OCI-LY1 (cell line): ENCODE measurements at regions not wholly inside any gene's neighbourhood (a gene's known extent, or its start where the extent isn't known, plus 50 kb on each side); places are given as distances from the start of the nearest gene placed in this dataset.

Experiments used
- H2AFZ ChIP-seq: fragments of 200-600 bp; sonication (generic), shearing (Covaris generic); 2 replicates; pipeline ENCODE4 v1.6.0; 2014; ENCODE audit warnings: antibody characterized with exemption, mild to moderate bottlenecking, low read length
- H3F3A ChIP-seq: fragments of 200-600 bp; sonication (generic), shearing (Covaris generic); 2 replicates; pipeline ENCODE4 v1.6.0; 2014; ENCODE audit warnings: mild to moderate bottlenecking, antibody characterized with exemption, low read length, moderate library complexity; ENCODE audit not compliant: insufficient read depth
- H3K27ac ChIP-seq: fragments of 200-600 bp; sonication (generic); 2 replicates; pipeline ENCODE4 v1.5.1; 2014; ENCODE audit warnings: low read length, mixed run types, mild to moderate bottlenecking, low read depth; ENCODE audit not compliant: poor library complexity, severe bottlenecking
- H3K27me3 ChIP-seq: fragments of 200-600 bp; sonication (generic); 2 replicates; pipeline ENCODE4 v1.6.0; 2014; ENCODE audit warnings: antibody characterized with exemption, mild to moderate bottlenecking, low read length, moderate library complexity; ENCODE audit not compliant: insufficient read depth
- H3K36me3 ChIP-seq: fragments of 200-600 bp; sonication (generic); 2 replicates; pipeline ENCODE4 v1.6.1; 2014; ENCODE audit warnings: mild to moderate bottlenecking, antibody characterized with exemption, low read length, moderate library complexity, mixed read lengths; ENCODE audit not compliant: insufficient read depth
- H3K4me1 ChIP-seq: fragments of 200-600 bp; sonication (generic); 2 replicates; pipeline ENCODE4 v1.5.1; 2014; ENCODE audit warnings: mild to moderate bottlenecking, low read length, moderate library complexity; ENCODE audit not compliant: insufficient read depth, severe bottlenecking
- H3K4me2 ChIP-seq: fragments of 200-600 bp; sonication (generic), shearing (Covaris generic); 2 replicates; pipeline ENCODE4 v1.6.1; 2014; ENCODE audit warnings: low read length
- H3K4me3 ChIP-seq: fragments of 200-600 bp; sonication (generic); 2 replicates; pipeline ENCODE4 v1.5.1; 2014; ENCODE audit warnings: low read length, low read depth, mild to moderate bottlenecking, mixed read lengths; ENCODE audit not compliant: poor library complexity, severe bottlenecking
- H3K79me2 ChIP-seq: fragments of 200-600 bp; shearing (Covaris generic); 2 replicates; pipeline ENCODE4 v1.6.1; 2016; ENCODE audit warnings: mixed run types, low read length, mixed read lengths; ENCODE audit not compliant: insufficient read depth
- H3K9ac ChIP-seq: fragments of 200-600 bp; sonication (generic), shearing (Covaris generic); 2 replicates; pipeline ENCODE4 v1.6.1; 2014; ENCODE audit warnings: mild to moderate bottlenecking, low read length, mixed read lengths
- H3K9me2 ChIP-seq: fragments of 200-600 bp; sonication (generic), shearing (Covaris generic); 2 replicates; pipeline ENCODE4 v1.6.1; 2014; ENCODE audit warnings: low read depth, mild to moderate bottlenecking, low read length, mixed read lengths
- H3K9me3 ChIP-seq: fragments of 200-600 bp; shearing (Covaris generic); 2 replicates; pipeline ENCODE4 v1.6.1; 2014; ENCODE audit warnings: low read length, mixed read lengths
- H4K20me1 ChIP-seq: fragments of 200-600 bp; sonication (generic), shearing (Covaris generic); 2 replicates; pipeline ENCODE4 v1.6.0; 2016; ENCODE audit warnings: mild to moderate bottlenecking, low read length; ENCODE audit not compliant: insufficient read depth
- EZH2 ChIP-seq: fragments of 200-600 bp; sonication (generic), shearing (Covaris generic); IDR thresholded peaks from 2 replicates; pipeline ENCODE4 v1.8.0; 2017; ENCODE audit warnings: borderline replicate concordance, mixed run types, mild to moderate bottlenecking, antibody characterized with exemption, low read length, moderate library complexity, mixed read lengths
- TF ChIP-seq, protein P1 (sequence below): fragments of 200-600 bp; sonication (generic), shearing (Covaris generic); IDR thresholded peaks from 2 replicates; pipeline ENCODE4 v1.5.1; 2017; ENCODE audit warnings: mild to moderate bottlenecking, antibody characterized with exemption, low read length, moderate library complexity, mixed read lengths

DNA sequence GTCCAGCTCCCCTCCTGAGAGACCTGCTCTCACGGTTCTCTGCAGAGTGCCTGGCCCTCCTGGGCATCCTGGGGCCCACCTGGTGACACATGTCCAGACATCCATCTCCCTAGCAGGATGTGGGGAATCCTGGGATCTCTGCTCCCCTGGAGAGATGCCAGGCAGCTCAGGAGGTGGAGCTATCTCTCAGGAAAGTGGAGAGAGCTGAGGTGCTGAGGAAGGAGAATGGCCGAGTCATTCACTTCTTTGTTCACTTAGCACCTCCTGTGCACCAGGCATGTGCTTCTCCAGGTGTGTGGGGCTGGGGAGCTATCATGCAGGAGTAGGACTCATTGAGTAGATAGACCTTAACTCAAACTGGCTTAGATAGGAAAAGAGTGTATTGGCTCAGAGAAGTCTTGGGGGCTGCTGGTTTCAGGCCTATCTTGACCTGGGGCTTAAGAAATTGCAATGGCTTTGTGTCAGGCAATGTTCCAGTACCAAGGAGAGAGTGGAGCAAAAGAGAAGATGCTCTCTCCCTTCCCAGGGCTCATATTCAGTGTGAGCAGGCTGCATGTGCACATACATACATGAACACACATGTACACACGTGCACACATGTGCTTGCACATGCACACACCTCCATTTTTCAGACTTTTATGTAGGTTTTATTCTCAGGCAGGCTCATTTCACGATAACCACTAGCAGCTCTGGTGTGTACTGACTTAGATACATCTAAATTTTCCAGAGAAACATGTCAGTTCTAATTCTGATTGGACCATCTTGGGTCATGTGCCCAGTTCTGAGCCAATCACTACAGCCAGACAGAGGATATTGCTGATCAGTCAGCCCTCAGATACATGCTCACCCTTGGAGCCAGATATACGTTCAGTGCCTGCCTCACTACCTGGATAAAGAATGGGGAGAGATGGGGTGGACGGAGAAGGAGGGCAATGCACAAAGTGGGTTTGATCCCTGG is 437.6 kb downstream of the PTPRU start:
- Histone ChIP-seq H3K27me3 (no peaks in the 10 kb centered on the region), H3K27ac (no peak overlapping the region), H3K79me2 (no peaks in the 10 kb centered on the region), H3K9ac (no peak overlapping the region), H3K9me3 (no peaks in the 10 kb centered on the region), H3K4me2 (no peak overlapping the region), H4K20me1 (no peaks in the 10 kb centered on the region), H3F3A (no peaks in the 10 kb centered on the region), H3K4me1 (no peaks in the 10 kb centered on the region), H3K36me3 (no peaks in the 10 kb centered on the region), H3K4me3 (no peak overlapping the region), H3K9me2 (no peaks in the 10 kb centered on the region), H2AFZ (no peak overlapping the region)
- TF ChIP-seq, protein P1, sequence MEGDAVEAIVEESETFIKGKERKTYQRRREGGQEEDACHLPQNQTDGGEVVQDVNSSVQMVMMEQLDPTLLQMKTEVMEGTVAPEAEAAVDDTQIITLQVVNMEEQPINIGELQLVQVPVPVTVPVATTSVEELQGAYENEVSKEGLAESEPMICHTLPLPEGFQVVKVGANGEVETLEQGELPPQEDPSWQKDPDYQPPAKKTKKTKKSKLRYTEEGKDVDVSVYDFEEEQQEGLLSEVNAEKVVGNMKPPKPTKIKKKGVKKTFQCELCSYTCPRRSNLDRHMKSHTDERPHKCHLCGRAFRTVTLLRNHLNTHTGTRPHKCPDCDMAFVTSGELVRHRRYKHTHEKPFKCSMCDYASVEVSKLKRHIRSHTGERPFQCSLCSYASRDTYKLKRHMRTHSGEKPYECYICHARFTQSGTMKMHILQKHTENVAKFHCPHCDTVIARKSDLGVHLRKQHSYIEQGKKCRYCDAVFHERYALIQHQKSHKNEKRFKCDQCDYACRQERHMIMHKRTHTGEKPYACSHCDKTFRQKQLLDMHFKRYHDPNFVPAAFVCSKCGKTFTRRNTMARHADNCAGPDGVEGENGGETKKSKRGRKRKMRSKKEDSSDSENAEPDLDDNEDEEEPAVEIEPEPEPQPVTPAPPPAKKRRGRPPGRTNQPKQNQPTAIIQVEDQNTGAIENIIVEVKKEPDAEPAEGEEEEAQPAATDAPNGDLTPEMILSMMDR = no peak
- TF ChIP-seq EZH2 = no peak

DNA sequence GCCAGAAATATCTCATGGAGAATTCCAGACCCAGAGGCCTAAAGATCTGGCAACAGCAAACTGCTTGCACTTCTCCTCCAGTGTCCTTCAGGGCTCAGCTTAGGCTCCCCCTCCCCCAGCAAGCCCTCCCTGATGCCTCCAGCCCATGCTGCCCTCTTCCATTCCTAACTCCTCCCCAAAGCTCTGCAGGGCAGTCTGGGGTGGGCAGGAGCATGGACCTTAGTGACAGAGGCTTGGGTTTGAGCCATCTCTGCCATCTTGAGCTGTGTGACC is 436.8 kb downstream of the PTPRU start:
- Histone ChIP-seq H4K20me1 (no peaks in the 10 kb centered on the region), H3K4me2 (no peak overlapping the region), H3K4me1 (no peaks in the 10 kb centered on the region), H3K36me3 (no peaks in the 10 kb centered on the region), H3K9me2 (no peaks in the 10 kb centered on the region), H3K4me3 (no peak overlapping the region), H2AFZ (no peak overlapping the region), H3F3A (no peaks in the 10 kb centered on the region), H3K9me3 (no peaks in the 10 kb centered on the region), H3K79me2 (no peaks in the 10 kb centered on the region), H3K9ac (no peak overlapping the region), H3K27me3 (no peaks in the 10 kb centered on the region), H3K27ac (no peak overlapping the region)
- TF ChIP-seq, protein P1 = no peak
- TF ChIP-seq EZH2 = no peak

DNA sequence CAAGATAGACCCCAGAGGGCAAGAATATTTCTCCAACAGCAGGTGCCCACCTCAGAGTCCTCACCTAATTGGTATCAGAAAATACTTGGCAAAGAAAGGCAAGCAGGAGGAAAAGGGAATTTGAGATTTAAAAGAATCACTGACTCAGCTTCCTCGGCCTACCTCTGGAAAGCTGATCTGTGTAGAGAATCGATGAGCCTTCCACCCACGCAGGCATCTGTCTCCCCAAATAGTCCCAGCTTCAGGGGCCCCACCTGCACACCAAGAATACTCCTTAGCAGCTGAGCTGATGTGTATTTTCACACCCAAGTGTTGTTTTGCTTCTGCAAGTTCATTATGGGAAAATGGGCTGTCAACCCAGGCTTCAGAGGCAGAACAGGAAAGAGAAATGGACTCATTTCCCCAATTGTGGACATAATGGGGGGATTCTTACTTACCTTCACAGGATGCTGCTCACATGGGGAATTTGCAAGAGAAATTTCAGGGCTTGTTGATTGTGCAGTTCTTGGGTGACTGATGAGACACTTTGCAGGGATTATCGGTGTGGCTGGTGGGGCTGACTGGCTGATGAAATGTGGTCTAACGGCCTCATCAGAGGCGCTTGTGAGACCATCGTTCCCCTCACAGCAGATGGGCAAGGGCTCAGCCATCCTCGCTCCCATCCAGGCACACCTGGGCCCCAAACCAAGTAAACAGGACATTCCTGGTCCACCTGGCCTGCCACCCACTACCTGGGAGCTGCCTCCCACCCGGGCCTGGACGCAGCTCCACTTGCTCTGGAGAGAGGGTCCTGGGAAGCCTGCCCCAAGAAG is 436.3 kb downstream of the PTPRU start:
- TF ChIP-seq, protein P1 = no peak
- no peak for TF ChIP-seq EZH2
- H3K36me3 ChIP-seq = no peaks in the 10 kb centered on the region
- no peak overlapping the region for H2AFZ ChIP-seq
- H3K27me3 ChIP-seq = no peaks in the 10 kb centered on the region
- H4K20me1 ChIP-seq = no peaks in the 10 kb centered on the region
- no peak overlapping the region for H3K9ac ChIP-seq
- no peaks in the 10 kb centered on the region for H3K9me3 ChIP-seq
- no peak overlapping the region for H3K4me3 ChIP-seq
- H3F3A ChIP-seq = no peaks in the 10 kb centered on the region
- H3K27ac ChIP-seq = no peak overlapping the region
- H3K4me2 ChIP-seq = no peak overlapping the region
- H3K4me1 ChIP-seq = no peaks in the 10 kb centered on the region
- no peaks in the 10 kb centered on the region for H3K79me2 ChIP-seq
- no peaks in the 10 kb centered on the region for H3K9me2 ChIP-seq
